ENCODE measurements at regions not wholly inside any gene's neighbourhood (a gene's known extent, or its start where the extent isn't known, plus 50 kb on each side); places are given as distances from the start of the nearest gene placed in this dataset.

DNA sequence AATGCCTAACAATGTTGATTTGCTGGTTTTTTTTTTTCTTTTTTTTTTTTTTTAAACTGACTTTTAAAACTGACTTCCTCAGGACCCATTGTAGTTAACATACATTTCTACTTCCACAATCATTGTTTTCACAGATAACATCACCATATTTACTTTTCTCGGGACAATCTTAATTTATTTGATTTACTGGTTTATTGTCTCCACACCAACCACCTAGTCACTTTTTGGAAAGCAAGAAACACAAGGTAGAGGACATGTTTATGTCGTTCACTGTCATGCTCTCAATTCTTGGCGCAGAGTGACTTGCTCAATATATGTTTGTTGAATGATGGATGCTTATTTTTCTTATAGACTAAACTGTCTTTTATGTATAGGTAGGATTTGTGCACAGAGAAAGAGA lies 2280.7 kb downstream of the MAT2B start:
- DNase-seq = no peak

DNA sequence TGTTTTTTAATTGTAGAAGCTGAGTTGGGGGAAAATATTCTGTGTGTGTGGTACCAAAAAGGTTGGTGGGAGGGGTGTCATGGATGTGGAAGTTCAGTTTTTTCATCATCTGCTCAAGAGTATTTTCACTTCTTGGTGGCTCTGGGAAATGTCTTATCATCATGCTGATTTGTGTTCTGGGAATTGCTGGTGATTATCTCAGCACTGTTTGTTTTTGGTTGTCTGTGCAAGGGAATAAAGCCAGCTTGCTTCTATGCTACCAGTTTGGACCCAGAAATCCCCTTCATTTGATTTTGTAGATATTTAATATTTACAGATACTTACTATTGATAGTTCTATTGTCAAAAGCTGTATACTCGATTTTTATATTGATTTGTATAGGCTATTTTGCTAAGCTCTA lies 2289.7 kb downstream of the MAT2B start:
- no peak for DNase-seq

DNA sequence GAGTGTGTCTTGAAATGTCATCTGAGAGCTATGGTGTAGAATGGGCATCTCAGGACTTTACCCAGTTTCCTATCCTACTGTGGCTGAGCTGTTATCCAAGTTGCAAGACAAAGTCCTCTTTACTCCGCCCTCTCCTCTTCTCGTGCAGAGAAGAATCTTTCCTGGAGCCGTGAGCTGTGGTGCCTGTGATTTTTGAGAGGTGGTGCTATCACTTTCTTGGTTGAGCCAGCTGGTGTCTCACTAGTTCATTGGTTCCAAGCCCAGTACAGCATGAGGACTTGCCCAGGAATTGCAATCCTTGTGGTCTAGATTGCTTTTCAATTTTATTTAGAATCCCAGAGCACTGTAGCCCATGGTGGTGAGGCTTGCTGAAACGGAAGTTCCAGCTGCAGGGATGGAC lies 2300.3 kb downstream of the MAT2B start:
- DNase-seq = no peak

DNA sequence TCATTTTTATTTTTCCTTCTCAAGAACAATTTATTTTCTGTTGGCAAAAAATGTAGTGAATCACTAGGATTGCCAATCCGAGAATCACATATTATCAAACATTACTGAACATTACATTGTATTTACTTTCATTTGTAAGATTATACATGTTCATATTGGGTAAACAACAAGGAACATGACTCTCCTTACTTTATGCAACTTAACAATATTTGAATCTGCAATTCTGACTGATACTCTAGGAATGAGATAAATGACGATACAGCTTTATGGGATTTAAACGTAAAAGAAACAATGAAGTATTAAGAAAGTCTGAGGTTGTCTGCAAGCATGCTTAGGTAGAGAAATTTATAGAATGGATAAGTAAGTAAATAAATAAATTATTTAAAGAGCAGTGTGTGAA lies 2302.9 kb downstream of the MAT2B start:
- DNase-seq = no peak

DNA sequence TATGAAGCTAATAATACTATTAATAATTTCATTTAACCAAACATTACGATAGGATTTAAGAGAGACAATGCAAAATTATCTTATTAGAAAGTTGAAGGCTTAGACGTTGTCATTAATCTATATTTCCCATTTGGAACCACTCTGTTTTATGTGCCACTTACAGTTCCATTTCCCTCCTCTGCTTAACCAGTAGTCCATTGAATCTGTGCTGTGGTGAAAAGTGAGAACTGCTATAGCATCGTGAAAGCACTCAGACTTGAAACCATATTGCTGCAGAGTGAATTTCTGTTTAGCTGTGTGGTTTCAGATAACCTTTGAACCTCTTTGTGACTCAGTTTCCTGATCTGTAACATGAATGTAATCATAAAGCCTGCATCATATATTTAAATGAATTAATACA lies 2304.5 kb downstream of the MAT2B start:
- no peak for DNase-seq

DNA sequence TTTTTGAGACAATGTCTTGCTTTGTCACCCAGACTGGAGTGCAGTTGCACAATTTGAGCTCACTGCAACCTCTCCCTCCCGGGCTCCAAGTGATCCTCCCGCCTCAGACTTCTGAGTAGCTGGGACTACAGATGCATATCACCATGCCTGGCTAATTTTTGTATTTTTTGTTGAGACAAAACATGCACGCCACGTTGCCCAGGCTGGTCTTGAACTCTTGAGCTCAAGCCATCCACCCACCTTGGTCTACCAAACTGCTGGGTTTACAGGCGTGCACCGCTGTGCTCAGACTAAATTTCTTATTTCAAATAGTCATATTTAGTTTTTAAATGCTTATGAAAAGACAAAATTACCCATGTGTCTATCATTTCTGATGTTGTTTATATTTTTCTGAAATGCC lies 2324.1 kb downstream of the MAT2B start:
- no peak for DNase-seq

DNA sequence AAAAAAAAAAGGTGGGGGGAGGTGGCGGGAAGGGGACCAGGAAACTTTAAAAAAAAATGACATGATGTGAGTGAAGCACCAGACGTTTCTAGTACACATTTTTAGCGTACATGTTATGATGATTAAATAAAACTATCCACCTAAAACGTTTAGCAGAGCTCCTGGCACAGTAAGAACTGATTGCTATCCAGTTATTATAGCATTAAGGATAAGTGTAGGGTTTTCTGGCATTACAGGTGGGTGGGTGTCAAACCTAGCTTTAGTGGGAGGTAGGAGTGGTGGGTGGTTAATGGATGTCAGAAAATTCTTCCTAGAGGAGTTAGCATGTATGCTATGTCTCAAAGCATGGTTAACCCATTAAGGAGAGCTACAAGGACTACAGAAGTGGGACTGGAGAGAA lies 2329.5 kb downstream of the MAT2B start:
- DNase-seq = no peak

DNA sequence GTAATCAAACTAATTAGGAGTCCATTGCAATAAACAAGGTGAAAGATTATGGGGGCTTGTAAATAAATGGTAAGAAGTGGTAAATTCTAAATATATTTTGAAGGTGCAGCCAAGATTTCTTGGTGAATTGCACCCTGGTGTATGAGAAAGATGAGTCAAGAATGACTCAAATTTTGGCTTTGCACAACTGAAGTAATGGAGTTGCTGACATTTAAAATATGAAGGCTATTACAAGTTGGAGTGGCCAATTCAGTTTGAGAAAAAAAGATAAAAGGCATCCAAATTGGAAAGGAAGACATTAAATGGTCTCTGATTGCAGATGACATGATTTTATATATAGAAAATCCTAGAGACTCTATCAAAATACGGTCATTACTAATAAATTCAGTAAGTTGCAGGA lies 2330.6 kb downstream of the MAT2B start:
- DNase-seq = no peak

DNA sequence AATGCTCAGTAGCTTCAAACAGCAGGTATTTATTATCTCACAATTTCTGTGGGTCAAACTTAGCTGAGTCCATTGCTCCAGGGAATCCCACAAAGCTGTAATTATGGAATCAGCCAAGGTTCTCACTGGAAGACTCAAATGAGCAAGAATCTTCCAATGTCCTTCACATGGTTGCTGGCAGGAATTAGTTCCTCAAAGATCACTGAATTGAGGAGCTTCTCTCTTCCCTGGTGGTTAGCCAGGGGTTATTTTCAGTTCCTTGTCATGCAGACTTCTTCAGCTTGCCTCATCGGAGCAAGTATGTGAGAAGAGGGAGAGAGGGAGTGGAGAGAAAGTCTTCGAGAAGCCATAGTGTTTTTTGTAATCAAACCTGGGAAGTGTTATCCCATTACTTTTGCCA lies 2331.9 kb downstream of the MAT2B start:
- no peak for DNase-seq

DNA sequence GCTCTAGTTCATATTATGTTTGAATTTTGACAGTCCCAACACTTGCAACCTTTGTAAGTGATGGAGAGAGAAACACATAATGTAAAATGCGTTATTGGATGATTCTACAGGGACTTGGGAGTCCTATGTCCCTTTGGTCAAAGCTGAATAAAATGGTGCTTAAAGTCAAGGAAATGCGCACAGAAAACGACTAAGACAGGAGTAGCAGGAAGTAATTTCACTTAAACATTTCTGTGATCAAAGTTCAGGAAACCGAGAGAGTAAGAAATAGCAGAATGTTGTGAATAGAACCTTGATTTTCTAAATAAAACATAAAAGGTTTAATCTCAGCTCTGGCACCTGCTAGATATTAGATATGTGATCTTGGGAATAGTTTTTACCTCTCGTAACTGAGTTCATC lies 2339.2 kb downstream of the MAT2B start:
- no peak for DNase-seq

DNA sequence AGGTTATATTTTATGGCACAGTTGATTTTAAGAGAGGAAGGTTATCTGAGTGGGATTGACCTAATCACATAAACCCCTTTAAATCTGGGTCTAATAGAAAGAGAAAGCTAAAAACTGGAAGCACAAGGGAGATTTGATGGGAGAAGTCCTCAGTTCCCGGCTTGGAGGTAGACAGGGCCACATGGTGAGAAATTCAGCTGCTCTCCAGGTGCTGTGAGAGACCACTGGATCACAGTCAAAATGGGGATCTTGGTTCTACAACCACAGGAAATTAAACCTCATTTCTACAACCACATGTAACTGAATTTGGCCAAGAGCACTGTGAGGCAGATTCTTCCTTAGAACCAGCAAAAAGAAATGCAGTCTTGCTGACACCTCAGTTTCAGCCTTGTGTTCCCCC lies 2352.7 kb downstream of the MAT2B start:
- no peak for DNase-seq

DNA sequence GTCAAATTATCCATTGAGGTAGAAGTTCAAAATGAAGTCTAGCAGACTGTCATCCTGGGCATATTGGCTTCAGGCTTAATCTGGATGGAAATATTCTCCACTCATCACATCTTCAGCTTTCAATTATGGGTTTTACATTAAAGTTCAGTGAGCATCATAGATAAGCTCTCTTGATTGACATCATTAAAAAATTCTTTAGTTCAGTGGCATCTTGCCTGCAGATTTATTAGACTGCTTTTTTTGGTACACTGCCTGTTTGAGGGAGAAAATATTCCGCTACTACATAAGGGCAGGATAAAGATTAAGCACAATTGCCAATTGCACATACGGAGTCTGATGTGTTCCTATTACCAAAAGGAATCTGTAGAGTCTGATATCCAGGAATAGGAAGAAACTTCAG lies 2353.8 kb downstream of the MAT2B start:
- no peak for DNase-seq

DNA sequence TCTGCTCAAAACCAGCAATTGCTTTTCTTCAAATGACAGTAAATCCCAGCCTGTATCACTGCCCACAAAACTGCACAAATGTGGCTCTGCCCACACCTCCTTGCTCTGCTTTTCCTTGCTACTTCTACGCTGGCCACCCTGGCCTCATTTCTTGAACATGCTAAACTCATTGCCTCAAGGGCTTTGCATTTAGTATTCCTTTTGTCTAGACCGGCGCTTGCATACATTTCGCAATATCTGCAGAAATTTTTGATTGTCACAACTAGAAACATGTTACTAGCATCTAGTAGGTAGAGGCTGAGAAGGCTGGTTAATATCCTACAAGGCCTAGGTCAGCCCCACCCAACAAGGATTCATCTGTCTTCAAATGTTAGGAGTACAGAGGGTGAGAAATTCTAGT lies 2357.8 kb downstream of the MAT2B start:
- no peak for DNase-seq

DNA sequence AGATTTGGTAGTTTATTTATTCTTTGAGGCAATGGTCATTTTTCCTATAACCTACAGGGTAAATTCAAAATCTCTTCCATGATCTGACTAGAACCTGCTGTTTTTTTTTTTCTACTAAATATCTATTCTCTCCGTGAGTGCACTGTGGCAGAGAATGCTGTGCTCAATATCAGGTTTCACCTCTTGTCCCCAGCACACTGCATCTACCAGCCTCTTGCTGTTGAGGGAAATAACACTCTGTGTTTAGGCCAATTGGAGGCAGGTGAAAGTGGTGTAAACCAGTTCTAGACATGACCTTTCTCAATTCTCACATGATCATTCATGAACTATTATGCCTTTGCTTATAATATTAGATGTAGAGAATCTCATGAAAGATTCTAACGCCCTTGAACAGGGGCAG lies 2365.9 kb downstream of the MAT2B start:
- no peak for DNase-seq

DNA sequence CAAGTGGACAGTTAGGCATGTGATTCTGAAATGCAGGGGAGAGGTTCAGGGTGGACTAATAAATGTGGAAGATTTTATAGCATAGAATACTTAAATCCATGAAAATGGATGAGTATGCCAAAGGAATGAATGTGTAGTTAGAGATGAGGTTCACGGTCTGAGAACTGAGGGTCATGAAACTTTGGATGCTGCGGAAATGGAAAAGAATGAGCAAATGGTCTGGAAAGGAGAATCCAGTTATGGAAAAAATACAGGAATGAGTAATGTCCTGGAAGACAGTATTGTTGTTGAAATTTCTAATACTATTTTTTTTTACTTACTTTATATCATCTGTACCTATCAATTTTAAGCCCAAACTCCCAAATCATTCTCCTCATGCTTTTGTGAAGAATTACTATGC lies 2369.4 kb downstream of the MAT2B start:
- no peak for DNase-seq

DNA sequence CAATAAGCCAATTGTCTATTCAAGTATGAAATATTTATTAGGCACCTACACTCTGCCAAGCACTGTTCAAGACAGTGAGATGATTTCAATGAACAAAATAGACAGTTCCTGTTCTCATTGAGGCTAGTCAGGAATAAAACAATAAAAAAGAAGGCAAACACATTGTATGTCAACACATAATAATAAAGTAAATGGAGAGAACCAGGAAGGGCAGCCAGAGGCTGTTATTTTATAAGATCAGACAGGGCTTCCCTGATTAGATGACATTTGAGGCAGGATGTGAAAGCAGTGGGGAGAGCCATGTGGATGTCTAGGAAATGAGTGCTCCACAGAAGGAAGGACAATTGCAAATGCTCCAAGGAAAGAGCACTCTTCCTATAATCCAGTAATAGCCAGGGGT lies 2371.1 kb downstream of the MAT2B start:
- no peak for DNase-seq

DNA sequence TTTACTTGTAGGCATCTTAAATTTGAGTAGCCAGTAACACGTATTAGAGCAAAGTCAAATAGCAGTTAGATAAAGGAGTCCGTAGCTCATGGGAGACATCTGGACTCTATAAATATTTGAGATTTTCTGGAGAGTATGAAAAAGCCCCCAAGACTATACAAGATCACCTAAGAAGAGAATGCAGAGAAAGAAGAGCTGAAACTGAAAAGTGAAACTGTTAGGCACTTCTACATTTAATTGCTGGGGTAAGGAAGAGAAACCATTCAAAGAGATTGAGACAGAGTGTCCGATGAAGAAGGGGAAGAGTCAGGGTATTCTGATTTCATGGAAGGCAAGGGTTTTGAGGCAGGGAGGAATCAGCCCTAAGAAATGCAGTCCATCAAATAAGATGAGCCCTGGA lies 2372.1 kb downstream of the MAT2B start:
- DNase-seq = no peak

DNA sequence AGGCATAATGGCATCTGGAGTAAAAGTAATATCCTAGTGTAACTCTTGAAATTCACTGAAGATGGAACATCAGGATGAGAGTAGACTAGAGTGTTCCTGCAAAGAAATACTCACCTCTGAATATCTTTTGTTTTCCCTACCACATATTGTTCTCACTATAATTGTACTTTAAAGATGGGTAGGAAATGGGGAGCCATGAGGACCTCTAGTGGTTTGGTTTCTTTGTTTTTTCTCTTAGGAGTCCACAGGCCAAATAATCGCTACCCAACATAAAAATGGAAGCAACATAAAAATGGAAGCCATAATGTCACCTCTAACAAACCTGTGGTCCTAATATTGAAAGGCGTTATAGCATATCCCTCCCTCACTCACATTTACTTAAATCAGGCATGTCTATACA lies 2375.8 kb downstream of the MAT2B start:
- DNase-seq = no peak

DNA sequence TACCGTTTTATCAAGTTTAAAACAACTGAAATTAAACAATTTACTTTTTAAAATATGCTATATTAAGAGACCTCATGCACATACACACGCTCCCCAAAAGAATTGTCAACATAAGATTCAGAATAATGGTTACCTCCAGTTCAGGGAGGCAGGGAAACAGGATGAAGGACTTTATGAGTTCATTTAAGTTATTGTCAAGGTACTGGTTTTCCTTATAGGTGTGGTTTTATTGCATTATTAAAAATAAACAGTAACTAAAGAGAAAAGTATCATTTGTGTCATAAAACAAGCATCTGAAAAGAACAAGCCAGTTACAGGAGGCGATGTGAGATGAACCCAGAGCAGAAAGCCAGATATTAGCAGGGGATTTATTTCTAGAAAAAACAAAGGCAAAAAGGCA lies 2376.7 kb downstream of the MAT2B start:
- no peak for DNase-seq

DNA sequence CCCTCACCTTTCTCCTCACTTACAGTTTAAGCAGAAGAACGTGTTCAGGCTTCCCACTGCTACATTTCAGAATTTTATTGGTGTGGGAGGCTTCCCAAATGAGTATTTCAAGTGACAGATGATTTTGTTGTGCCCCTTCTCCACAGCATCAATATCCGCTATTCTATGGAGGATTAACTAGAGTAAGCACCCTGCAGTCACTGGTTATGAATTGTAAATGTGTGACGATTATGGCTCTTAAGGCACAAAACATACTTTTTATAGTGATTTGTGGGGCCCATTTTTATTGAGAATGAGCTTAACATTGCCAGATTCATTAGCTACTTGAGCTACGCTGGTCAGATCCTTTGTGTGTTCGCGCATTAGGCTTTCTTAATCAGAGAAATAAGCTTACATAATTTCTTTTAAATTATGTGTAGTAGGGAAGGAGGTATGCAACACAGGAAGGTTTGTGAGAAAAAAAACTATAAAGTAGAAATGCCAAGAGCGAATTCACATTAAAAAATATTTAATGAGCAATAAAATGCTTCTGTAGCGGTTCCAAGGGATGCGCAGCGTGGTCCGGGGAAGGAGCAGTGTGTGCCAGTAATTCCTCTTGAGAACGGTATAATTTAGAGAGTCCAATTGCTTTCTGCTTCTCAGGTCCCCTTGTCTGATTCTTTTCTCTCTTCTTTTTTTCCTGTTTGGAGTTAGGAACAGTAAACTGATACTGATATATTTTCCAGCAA lies 2380.4 kb downstream of the MAT2B start:
- no peak for DNase-seq

DNA sequence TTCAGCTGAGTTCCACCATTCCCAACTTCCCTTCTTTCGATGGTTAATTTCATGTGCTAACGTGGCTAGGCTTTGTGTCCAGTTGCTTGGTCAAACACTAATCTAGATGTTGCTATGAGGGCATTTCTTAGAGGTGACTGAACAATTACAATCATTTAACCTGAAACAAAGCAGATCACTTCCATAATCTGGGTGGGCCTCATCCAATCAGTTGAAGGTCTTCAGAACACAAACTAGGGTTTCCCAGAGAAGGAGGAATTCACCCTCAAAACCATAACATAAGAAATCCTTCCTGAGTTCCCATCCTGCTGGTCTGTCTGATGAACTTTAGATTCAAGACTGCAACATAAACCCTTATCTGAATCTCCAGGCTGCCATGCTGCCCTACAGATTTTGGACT lies 2381.7 kb downstream of the MAT2B start:
- no peak for DNase-seq

DNA sequence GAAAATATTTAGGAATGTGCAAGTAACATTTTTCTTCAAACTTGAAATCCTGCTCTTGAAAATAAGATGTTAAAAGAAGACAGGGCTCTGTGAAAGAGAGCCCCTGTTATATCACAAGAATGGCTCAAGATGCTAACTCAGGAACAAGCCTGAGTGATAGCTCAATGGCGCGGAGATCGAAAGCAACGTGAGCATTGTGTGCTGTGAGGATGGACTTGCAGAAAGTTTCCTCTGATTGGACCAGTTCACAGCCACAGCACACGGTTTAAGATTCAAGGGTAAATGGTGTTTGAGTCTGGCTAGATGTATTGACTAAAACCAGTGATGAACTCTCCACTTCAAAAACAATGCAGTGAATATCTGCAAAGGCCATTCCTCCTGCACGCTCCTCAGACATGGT lies 2387.0 kb downstream of the MAT2B start:
- DNase-seq = no peak

DNA sequence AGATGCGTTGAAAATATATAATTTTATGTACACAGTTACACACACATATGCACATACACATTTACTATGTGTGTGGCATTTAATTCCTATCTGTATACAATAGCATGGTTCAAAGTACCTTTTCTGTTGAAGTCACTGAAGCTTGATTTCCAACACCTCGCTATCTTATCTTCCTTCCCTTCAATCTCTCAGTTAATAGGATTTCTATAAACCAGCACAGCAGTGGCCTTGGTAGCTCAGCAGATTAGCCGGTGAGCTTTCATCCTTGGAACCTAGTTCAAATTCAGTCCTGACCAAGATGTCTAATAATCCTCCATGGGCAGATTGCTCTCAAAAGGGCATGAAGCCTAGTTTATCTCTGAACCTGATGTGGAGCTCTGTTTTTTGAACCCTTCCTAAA lies 2389.5 kb downstream of the MAT2B start:
- no peak for DNase-seq

DNA sequence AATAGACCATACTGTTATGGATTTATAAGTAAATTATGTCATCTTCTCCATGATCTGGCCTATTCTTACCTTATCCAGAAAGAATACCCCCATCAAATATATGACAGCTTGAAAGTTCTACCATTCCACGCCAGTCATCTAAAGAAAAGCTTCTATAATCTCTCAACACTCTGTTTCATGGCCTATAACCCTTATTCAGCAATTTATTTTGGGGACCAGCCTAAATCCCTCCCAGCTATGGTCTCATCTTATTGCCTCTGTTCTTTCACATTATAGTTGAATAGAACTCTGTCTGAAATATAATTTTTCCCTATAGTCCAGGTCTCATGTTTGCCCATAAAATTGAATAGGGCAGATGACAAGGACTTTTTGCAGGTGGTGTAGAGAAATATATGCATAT lies 2387.6 kb upstream of the WWC1 start:
- no peak for DNase-seq

DNA sequence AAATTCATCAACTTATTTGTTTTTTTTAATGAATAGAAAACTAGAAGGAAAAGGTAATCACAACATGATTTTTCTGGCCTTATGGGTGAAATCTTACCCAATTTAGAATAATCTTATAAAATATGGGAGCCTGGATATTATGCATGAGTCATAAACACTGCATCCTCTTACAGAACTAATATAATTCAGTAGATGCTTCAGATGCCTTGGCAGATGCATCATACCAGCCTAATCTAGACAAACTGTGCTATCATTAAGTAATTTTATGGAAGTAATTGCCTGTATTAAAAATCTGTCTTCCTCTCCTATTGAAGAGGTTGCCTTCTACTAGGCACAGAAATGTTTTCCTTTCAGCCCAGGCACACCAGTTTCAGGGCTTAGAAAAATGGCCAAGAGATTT lies 2384.6 kb upstream of the WWC1 start:
- no peak for DNase-seq

DNA sequence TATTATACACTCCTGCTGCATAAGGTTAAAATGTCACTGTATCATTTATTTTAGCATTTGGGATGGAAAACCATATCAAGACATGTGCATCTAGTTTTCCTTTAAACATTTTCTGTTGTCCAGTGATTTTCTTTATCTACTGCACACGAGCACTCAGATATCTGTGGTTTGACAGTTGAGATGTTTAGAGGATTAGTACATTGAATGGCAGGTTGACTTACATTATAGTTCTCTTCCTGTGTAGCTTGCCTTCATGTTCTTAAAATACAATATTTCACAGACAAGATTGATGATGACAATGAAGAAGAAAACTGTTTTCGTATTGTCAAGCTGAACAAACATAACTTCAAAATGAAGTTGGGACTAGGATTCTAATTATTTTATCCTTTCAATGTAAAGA lies 2378.4 kb upstream of the WWC1 start:
- no peak for DNase-seq

Data from SIG-M5 (cell line).